Psoas muscle (tissue), 7 donors: ENCODE measurements at regions not wholly inside any gene's neighbourhood (a gene's known extent, or its start where the extent isn't known, plus 50 kb on each side); places are given as distances from the start of the nearest gene placed in this dataset.

ENCODE experiments used
- ATAC-seq, 4 donors: fragments of 200-7000 bp; cut with Tn5 transposase; one replicate each; pipeline ENCODE4 v1.9.1; 2020; ENCODE audit warnings: moderate library complexity in 3 of 4, mild to moderate bottlenecking in 2 of 4
- DNase-seq, 2 donors: peaks; one replicate each; pipeline ENCODE4 v3.0.0-alpha.2; 2020
- H3K27ac ChIP-seq: fragments of 200-600 bp; one replicate; pipeline ENCODE4 v1.8.0; 2022
- H3K27me3 ChIP-seq, 3 donors: fragments of 200-600 bp in 1 of 3; one replicate each; pipeline versions ENCODE4 v1.6.1 to v1.8.0; 2013 to 2022; ENCODE audit warnings: low read length in 2 of 3, mild to moderate bottlenecking in 2 of 3, moderate library complexity in 1 of 3; ENCODE audit not compliant: insufficient read depth in 3 of 3
- H3K36me3 ChIP-seq, 2 donors: fragments of 200-600 bp in 1 of 2; one replicate each; pipeline versions ENCODE4 v1.6.1 to v1.8.0; 2013 to 2022; ENCODE audit warnings: low read depth in 1 of 2, mild to moderate bottlenecking in 1 of 2, moderate library complexity in 1 of 2; ENCODE audit not compliant: insufficient read depth in 1 of 2
- H3K4me1 ChIP-seq: fragments of 200-600 bp; one replicate; pipeline ENCODE4 v1.8.0; 2022
- H3K4me3 ChIP-seq: fragments of 200-600 bp; one replicate; pipeline ENCODE4 v1.8.0; 2022; ENCODE audit warnings: mild to moderate bottlenecking
- H3K9me3 ChIP-seq: fragments of 200-600 bp; one replicate; pipeline ENCODE4 v1.8.0; 2022
- CTCF ChIP-seq: fragments of 200-600 bp; IDR thresholded peaks from one replicate; pipeline ENCODE4 v1.8.0; 2022; ENCODE audit warnings: antibody characterized with exemption
- WGBS, 3 donors: extraction: QIAGEN DNeasy Blood & Tissue Kit; methylation state at CpG; one replicate each; pipeline versions ENCODE4 v1.1.6 to v1.1.7; 2013; 5-methylcytosine and 5-hydroxymethylcytosine counted together
- intact Hi-C, 2 donors: fragments of 100-400 bp; cut with DNase I; formaldehyde crosslinking; loops; one replicate each; pipeline versions ENCODE4 v1.11.0 to v1.14.2; 2022
- donor health status: healthy with polysubstance abuse.
- donor health status: DM: no; HTN: no; CAD: no; lungs with moderate emphysema.
- donor health status: Bipolar disorder and iron deficiency.
- donor health status: healthy.
- donor health status: DM: yes; HTN: yes; CAD: no.
- donor health status: DM: no; HTN: no; CAD: no.
- donor health status: DM: yes; HTN: yes; CAD: no.

GRCh38 chr1:83673312-83673711 lies 325.6 kb downstream of the TTLL7 start:
- H3K4me3 ChIP-seq, result no peak overlapping the region
- no peaks in the 10 kb centered on the region for H3K4me1 ChIP-seq
- intact Hi-C loops, result no loop called here
- TF ChIP-seq CTCF, result no peak
- 52 to 74% (median 57%) methylated on average over 1 of the region's 1 CpG for WGBS, 3 donors
- no peak for ATAC-seq
- H3K27ac ChIP-seq, result no peak overlapping the region
- no peaks in the 10 kb centered on the region for H3K27me3 ChIP-seq
- DNase-seq, result no peak
- H3K36me3 ChIP-seq, result no peaks in the 10 kb centered on the region
- no peaks in the 10 kb centered on the region for H3K9me3 ChIP-seq

- DNase-seq, result no peak
- Histone ChIP-seq H3K27ac (no peak overlapping the region), H3K4me1 (no peaks in the 10 kb centered on the region), H3K27me3 (no peaks in the 10 kb centered on the region), H3K4me3 (no peak overlapping the region), H3K36me3 (no peaks in the 10 kb centered on the region), H3K9me3 (no peaks in the 10 kb centered on the region)
- ATAC-seq, result no peak
- intact Hi-C loops, result no loop called here
- no peak for TF ChIP-seq CTCF
Measured at GRCh38 chr1:83671586-83671985, 327.3 kb downstream of the TTLL7 start.

- Histone ChIP-seq H3K4me1 (no peaks in the 10 kb centered on the region), H3K27me3 (no peaks in the 10 kb centered on the region), H3K27ac (no peak overlapping the region), H3K9me3 (no peaks in the 10 kb centered on the region), H3K36me3 (no peaks in the 10 kb centered on the region), H3K4me3 (no peak overlapping the region)
- TF ChIP-seq CTCF, result no peak
- intact Hi-C loops, result no loop called here
- 63 to 73% (median 64%) methylated on average over 2 of the region's 2 CpGs for WGBS, 3 donors
- no peak for ATAC-seq
- no peak for DNase-seq
Measured at GRCh38 chr1:83670909-83671565, 327.9 kb downstream of the TTLL7 start.

GRCh38 chr1:83641796-83642443 lies 357.0 kb downstream of the TTLL7 start:
- Histone ChIP-seq H3K4me3 (no peak overlapping the region), H3K4me1 (no peaks in the 10 kb centered on the region), H3K27me3 (no peaks in the 10 kb centered on the region), H3K36me3 (no peaks in the 10 kb centered on the region), H3K27ac (no peak overlapping the region), H3K9me3 (no peaks in the 10 kb centered on the region)
- DNase-seq (no peak), ATAC-seq (no peak)
- intact Hi-C loops, result no loop called here
- WGBS, 3 donors, result 33 to 41% (median 38%) methylated on average over 5 of the region's 5 CpGs
- TF ChIP-seq CTCF, result no peak

- Histone ChIP-seq H3K4me1 (no peaks in the 10 kb centered on the region), H3K27ac (no peak overlapping the region), H3K9me3 (no peaks in the 10 kb centered on the region), H3K36me3 (no peaks in the 10 kb centered on the region), H3K27me3 (no peaks in the 10 kb centered on the region), H3K4me3 (no peak overlapping the region)
- ATAC-seq (no peak), DNase-seq (no peak)
- no peak for TF ChIP-seq CTCF
- WGBS, 3 donors, result 30 to 38% (median 31%) methylated on average over 5 of the region's 5 CpGs
- intact Hi-C loops, result no loop called here
Measured at GRCh38 chr1:83641206-83641658, 357.7 kb downstream of the TTLL7 start.
